ENCODE measurements at regions not wholly inside any gene's neighbourhood (a gene's known extent, or its start where the extent isn't known, plus 50 kb on each side); places are given as distances from the start of the nearest gene placed in this dataset.

GRCh38 chr6:56833873-56834272 is 121.0 kb upstream of the BEND6 start:
- FAIRE-seq (no peak), DNase-seq (ENCODE audit: low read depth, low spot score) (no peak)
- Histone ChIP-seq H3K27ac (ENCODE audit: control insufficient read depth, insufficient read depth, low read length) (no peak overlapping the region), H3K4me1 (ENCODE audit: control insufficient read depth, extremely low read depth, insufficient read depth, low read length) (no peaks in the 10 kb centered on the region), H3K4me3 (ENCODE audit: control insufficient read depth in 2 of 3, extremely low read depth in 1 of 3, insufficient read depth in 2 of 3, low read depth in 1 of 3, low read length in 3 of 3) (no peak overlapping the region), H2AFZ (ENCODE audit: control insufficient read depth, low read length) (no peak overlapping the region), H3K4me2 (ENCODE audit: control insufficient read depth, extremely low read depth, insufficient read depth, low read depth, low read length) (no peak overlapping the region), H4K20me1 (ENCODE audit: control insufficient read depth, extremely low read depth, insufficient read depth, low read length) (no peaks in the 10 kb centered on the region), H3K9me3 (ENCODE audit: control insufficient read depth, low read depth, low read length) (no peaks in the 10 kb centered on the region), H3K27me3 (ENCODE audit: control insufficient read depth, extremely low read depth, insufficient read depth, low read length) (no peaks in the 10 kb centered on the region), H3K36me3 (ENCODE audit: control insufficient read depth in 2 of 2, extremely low read depth in 1 of 2, insufficient read depth in 2 of 2, low read length in 2 of 2) (no peaks in the 10 kb centered on the region), H3K79me2 (ENCODE audit: control insufficient read depth, insufficient read depth, low read length) (peaks cover 5% of the 10 kb centered on the region), H3K9me1 (ENCODE audit: control insufficient read depth, extremely low read depth, insufficient read depth, low read length) (no peaks in the 10 kb centered on the region), H3K9ac (ENCODE audit: control insufficient read depth, extremely low read depth, insufficient read depth, low read length) (no peak overlapping the region)
- dilution Hi-C loops (cut with MboI; ENCODE audit: extremely low pct_ligation_motif_present, low sequenced_read_pairs), result no loop called here
- TF ChIP-seq, protein P1, sequence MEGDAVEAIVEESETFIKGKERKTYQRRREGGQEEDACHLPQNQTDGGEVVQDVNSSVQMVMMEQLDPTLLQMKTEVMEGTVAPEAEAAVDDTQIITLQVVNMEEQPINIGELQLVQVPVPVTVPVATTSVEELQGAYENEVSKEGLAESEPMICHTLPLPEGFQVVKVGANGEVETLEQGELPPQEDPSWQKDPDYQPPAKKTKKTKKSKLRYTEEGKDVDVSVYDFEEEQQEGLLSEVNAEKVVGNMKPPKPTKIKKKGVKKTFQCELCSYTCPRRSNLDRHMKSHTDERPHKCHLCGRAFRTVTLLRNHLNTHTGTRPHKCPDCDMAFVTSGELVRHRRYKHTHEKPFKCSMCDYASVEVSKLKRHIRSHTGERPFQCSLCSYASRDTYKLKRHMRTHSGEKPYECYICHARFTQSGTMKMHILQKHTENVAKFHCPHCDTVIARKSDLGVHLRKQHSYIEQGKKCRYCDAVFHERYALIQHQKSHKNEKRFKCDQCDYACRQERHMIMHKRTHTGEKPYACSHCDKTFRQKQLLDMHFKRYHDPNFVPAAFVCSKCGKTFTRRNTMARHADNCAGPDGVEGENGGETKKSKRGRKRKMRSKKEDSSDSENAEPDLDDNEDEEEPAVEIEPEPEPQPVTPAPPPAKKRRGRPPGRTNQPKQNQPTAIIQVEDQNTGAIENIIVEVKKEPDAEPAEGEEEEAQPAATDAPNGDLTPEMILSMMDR (optimal IDR thresholded peaks at IDR 0.05 in 1 of 3, IDR thresholded peaks at IDR 0.05 in 1 of 3, conservative IDR thresholded peaks at IDR 0.05 in 1 of 3; ENCODE audit: extremely low read depth in 1 of 3, insufficient read depth in 2 of 3, low read length in 3 of 3), result no peak
- no peak for TF ChIP-seq EZH2 (IDR thresholded peaks at IDR 0.05; ENCODE audit: low read length)

GRCh38 chr6:56833127-56833791 is 121.6 kb upstream of the BEND6 start:
- TF ChIP-seq EZH2 (IDR thresholded peaks at IDR 0.05; ENCODE audit: low read length), result no peak
- TF ChIP-seq, protein P1 (optimal IDR thresholded peaks at IDR 0.05 in 1 of 3, IDR thresholded peaks at IDR 0.05 in 1 of 3, conservative IDR thresholded peaks at IDR 0.05 in 1 of 3; ENCODE audit: extremely low read depth in 1 of 3, insufficient read depth in 2 of 3, low read length in 3 of 3), result no peak
- H4K20me1 ChIP-seq (ENCODE audit: control insufficient read depth, extremely low read depth, insufficient read depth, low read length), result no peaks in the 10 kb centered on the region
- no peaks in the 10 kb centered on the region for H3K36me3 ChIP-seq (ENCODE audit: control insufficient read depth in 2 of 2, extremely low read depth in 1 of 2, insufficient read depth in 2 of 2, low read length in 2 of 2)
- no peak overlapping the region for H3K9ac ChIP-seq (ENCODE audit: control insufficient read depth, extremely low read depth, insufficient read depth, low read length)
- H3K4me2 ChIP-seq (ENCODE audit: control insufficient read depth, extremely low read depth, insufficient read depth, low read depth, low read length), result no peak overlapping the region
- no peak overlapping the region for H3K27ac ChIP-seq (ENCODE audit: control insufficient read depth, insufficient read depth, low read length)
- peaks cover 3% of the 10 kb centered on the region for H3K79me2 ChIP-seq (ENCODE audit: control insufficient read depth, insufficient read depth, low read length)
- DNase-seq (ENCODE audit: low read depth, low spot score), result no peak
- H3K9me1 ChIP-seq (ENCODE audit: control insufficient read depth, extremely low read depth, insufficient read depth, low read length), result no peaks in the 10 kb centered on the region
- dilution Hi-C loops (cut with MboI; ENCODE audit: extremely low pct_ligation_motif_present, low sequenced_read_pairs), result no loop called here
- H3K9me3 ChIP-seq (ENCODE audit: control insufficient read depth, low read depth, low read length), result no peaks in the 10 kb centered on the region
- no peak overlapping the region for H2AFZ ChIP-seq (ENCODE audit: control insufficient read depth, low read length)
- no peaks in the 10 kb centered on the region for H3K27me3 ChIP-seq (ENCODE audit: control insufficient read depth, extremely low read depth, insufficient read depth, low read length)
- no peak overlapping the region for H3K4me3 ChIP-seq (ENCODE audit: control insufficient read depth in 2 of 3, extremely low read depth in 1 of 3, insufficient read depth in 2 of 3, low read depth in 1 of 3, low read length in 3 of 3)
- H3K4me1 ChIP-seq (ENCODE audit: control insufficient read depth, extremely low read depth, insufficient read depth, low read length), result no peaks in the 10 kb centered on the region
- FAIRE-seq, result no peak
